GM18499 (cell line): ENCODE measurements at regions not wholly inside any gene's neighbourhood (a gene's known extent, or its start where the extent isn't known, plus 50 kb on each side); places are given as distances from the start of the nearest gene placed in this dataset.

ENCODE experiments used
- ATAC-seq: cut with Tn5 transposase; IDR thresholded peaks from one replicate; pipeline ENCODE4 v1.9.1; 2021; ENCODE audit warnings: moderate number of reproducible peaks; ENCODE audit not compliant: insufficient read depth, unreplicated experiment

DNA sequence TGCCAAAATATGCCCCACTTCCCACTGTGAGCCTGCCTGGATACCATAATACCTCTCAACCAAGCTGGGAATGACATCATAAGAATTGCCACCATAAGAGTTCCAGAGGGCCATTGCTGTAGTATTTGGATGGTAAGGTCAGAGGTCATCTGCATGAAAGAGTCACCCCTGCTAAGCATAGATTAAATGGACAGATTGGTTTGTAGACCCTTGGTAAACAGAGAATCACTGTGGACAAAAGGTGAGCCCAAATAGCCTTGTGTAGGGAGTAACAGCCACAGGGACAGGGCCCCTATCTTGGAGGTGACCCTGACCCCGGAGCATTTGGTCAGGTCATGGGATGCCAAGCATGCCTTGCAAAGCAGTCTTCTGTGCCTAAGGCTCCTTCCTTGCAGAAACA lies 129.7 kb downstream of the GPAM start:
- ATAC-seq: no peak

- ATAC-seq: no peak
These were observed 129.0 kb downstream of the GPAM start for GRCh38 chr10:112054516-112054915.

- ATAC-seq: no peak
These were observed 126.5 kb downstream of the GPAM start for GRCh38 chr10:112057072-112057471.

GRCh38 chr10:112059220-112059619 lies 124.3 kb downstream of the GPAM start:
- no peak for ATAC-seq

- ATAC-seq: no peak
These were observed 111.9 kb downstream of the GPAM start for GRCh38 chr10:112071596-112072133.

GRCh38 chr10:112078003-112078402 lies 105.6 kb downstream of the GPAM start:
- no peak for ATAC-seq

- no peak for ATAC-seq
These were observed 103.3 kb downstream of the GPAM start for GRCh38 chr10:112080231-112080630.

DNA sequence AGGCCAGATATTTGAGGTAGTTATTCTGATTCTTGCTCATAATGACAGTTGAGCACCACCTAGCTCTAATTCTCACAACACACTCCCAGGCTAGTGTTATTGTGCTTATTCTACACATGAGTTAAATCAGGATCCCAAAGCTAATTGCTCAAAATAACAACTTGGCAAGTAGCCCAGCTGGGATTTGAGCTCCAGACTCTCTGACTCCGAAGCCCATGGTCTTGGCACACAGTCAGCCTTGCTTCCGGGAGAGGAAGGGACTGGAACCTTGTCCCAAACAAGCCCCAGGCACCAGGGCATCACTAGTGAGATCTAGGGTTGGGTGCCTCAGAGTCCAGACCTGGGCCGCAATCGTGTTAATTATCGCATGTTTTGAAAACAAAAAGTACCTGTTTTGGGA lies 101.4 kb downstream of the GPAM start:
- no peak for ATAC-seq

- ATAC-seq: no peak
These were observed 100.1 kb downstream of the GPAM start for GRCh38 chr10:112083472-112083871.

DNA sequence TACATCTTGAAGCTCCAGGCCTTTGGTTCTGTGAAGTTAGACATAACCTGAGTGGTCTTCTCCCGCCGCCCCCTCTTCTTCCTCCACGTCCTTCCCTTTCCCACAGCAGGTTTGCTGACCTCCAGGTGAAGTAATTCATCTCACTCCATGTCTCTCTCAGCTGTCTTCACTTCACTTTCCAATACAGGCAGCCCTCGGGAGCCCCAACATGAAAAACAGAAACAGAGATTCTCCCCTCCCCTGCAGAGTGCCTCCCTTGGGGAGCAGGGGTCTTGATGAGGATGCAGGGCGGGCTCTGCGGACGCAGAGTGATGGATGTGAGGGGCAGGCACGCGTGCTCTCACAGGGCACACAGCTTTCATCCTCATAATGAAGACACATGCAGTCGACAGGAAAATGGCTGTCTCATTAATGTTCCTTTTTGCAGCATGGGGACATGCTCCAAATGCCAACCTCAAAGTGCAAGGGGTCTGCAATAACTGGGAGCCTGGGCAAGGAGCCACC lies 95.6 kb downstream of the GPAM start:
- no peak for ATAC-seq

GRCh38 chr10:112091703-112092102 lies 91.9 kb downstream of the GPAM start:
- ATAC-seq: no peak

- ATAC-seq: no peak
These were observed 91.0 kb downstream of the GPAM start for GRCh38 chr10:112092519-112092918.

DNA sequence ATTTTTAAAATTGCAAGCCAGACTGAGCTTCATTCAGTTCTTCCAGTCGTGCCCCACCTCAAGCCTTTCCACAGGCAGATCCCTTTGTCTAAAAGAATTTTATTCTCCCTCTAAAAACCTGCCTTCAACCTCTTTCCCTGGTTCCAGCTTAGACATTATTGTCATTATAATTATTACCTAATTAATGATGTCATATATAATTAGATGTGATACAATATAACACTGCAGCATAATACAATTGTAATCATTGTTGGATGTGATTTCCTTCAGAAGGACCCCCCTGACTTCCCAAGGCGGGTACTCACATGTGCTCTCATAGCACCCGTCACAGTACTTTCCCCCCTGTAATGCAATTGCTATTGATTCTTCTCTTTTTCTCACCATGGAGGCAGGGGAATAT lies 88.6 kb downstream of the GPAM start:
- no peak for ATAC-seq

DNA sequence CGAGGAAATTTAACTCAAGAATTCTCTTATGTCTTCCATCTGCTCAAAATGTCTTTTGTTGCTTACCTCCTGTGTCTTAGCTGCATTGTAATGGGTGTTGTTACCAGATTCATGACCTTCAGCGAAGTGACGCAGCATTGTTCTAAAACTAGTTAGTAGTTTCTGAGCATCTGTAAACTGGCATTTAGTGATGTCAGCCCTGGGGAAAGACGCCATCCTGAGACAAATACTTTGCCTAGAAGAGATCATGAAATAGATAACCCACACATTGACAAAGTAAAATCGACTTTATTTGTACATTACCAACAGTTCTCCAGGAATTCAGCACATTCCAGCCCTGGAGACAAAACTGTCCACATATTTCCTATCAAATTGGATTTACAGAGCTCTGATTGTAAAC lies 87.8 kb downstream of the GPAM start:
- ATAC-seq: no peak

- ATAC-seq: no peak
These were observed 84.9 kb downstream of the GPAM start for GRCh38 chr10:112098682-112099081.
